ENCODE measurements at regions not wholly inside any gene's neighbourhood (a gene's known extent, or its start where the extent isn't known, plus 50 kb on each side); places are given as distances from the start of the nearest gene placed in this dataset.

DNA sequence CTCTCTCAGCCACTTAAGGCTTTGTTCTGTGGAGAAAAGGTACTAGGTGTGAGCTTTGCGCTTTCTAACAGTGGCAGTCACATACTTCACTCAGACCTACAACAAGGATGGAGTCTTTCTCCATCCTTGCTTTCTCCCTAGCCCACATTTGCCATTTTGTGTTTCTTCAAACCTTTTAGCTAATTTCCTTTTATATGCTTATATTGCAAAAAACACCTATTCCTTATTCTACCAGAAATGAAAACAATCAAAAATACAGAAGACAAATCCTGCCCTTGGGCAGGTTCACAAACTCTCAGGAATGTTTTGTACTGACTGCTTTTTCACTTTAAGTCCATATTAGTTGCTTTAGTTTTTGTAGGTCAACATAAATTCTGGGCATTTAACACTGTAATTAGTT lies 914.2 kb downstream of the SQOR start:
- no peak for DNase-seq (ENCODE audit: low read depth)

DNA sequence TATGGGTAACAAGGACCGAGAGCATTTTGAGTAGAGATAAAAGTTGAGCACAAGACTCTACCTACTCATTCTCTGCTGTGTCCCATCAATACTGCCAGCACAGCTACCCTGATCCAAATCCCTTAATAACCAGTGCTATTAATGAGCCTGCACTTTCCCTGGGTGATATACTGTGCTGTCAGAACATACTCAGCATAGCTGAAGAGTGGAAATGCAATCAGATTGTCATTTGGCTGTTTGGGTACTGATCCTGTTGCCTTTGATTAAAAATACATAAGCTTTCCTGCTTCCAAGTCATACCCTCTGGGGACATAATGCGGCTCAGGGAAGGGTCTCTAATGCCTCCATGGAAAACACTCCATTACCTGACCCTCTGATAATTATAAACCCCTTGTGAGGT lies 917.5 kb downstream of the SQOR start:
- DNase-seq (ENCODE audit: low read depth): no peak

DNA sequence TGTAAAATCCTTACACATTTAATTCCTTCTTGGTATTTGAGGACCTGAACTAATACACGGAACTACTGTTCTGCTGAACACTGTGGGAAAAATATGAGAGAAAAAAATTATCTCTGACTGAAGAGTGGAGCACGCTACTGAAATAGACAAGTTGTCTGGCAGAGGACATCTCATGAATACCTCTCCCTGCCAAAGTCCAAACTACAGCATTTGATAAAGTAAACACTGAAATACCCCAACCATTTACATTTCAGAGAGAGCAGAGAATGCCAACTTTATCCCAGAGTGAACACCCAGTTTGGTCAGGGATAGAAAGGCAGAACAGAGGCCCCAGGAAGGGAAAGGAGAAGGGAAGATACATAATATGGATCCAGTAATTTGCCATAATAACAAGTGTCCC lies 920.7 kb downstream of the SQOR start:
- DNase-seq (ENCODE audit: low read depth): no peak

DNA sequence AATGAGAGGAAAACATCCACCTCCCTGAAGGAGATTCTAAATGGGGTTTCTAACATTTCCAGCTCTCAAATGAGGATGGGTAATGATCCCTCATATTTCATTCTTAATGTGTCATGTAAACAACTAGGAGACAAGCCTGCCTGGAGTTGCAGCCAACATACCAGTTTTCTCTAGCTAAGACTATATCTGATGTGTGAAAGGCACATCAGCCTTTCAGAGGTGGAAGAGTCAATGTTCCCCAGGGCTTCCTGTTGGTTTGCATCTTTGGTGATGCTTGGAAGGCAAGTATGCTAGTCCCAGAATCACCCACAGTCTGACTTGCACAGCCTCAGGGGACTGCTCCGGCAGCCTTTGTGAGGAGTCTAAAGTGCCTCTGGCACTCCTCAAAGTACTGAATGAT lies 921.2 kb downstream of the SQOR start:
- DNase-seq (ENCODE audit: low read depth): no peak

DNA sequence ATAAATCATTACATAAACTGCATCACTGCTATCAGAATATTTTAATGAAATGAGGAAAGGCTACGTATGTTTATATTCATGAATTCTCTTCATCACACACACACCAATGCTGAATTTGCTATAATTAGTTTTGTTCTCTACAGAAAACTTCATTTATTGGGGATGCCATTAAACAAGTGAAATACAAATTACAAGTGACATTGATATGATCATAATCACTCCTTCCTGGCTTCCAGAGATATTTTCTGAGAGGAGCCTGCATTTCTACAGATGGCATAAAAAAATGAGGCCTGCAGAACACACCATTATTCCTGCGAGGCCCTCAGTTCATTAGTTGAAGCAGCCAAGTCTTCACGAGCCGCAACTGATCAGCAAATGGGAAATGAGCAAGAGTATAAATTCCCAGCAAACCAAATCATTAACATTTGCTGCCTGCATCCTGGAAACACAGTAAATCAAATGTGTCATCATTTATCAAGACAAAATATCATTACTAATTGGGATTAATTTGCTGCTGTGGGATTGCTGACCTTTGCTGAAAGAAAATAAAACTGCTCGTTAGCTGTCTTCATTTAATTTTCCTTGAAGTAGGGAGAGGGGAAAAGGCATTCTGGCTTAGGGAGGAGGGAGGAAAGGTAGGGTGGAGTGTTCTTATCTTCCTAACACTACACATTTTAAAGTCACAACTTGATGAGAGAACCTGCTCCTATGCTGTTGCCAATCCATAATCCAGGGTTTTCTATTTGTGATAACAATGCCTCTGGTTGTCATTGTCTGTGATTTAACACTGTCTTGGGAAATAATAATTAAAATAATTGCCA lies 921.9 kb downstream of the SQOR start:
- no peak for DNase-seq (ENCODE audit: low read depth)

DNA sequence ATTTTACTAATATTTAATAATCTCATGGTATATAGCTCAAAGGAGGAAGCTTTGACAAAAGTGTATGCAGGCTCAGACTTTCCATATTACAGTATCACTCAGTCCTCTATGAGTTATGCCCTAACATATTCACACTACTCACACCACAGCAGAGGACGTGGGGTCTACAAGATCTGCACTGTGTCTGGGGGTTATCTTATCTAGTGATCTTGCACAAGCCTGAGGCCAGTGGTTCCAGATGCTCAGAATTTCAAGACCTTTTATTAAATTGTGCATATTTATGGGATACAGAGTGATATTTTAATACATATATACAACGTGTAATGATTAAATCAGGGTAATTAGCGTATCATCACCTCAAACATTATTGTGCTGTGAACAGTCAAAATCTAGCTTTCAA lies 933.1 kb downstream of the SQOR start:
- DNase-seq (ENCODE audit: low read depth): no peak

DNA sequence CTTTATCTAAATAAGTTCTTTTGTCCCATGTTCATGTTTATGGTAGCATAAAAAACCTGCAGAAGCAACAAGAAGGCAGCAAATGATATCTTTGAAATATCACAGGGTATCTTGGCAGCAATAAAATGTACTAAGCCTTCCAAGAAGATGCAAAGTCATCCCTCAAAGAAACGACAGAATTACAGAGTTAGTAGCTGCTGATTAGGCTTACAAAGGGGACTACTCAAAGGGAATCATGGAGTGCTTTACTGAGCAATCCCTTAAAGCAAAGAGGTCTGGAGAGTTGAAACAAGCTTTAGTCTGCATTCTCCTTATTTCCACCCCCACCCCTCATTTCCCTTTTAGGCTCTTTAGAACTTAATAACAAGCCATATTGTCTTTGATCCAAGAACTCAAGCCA lies 935.0 kb downstream of the SQOR start:
- no peak for DNase-seq (ENCODE audit: low read depth)

DNA sequence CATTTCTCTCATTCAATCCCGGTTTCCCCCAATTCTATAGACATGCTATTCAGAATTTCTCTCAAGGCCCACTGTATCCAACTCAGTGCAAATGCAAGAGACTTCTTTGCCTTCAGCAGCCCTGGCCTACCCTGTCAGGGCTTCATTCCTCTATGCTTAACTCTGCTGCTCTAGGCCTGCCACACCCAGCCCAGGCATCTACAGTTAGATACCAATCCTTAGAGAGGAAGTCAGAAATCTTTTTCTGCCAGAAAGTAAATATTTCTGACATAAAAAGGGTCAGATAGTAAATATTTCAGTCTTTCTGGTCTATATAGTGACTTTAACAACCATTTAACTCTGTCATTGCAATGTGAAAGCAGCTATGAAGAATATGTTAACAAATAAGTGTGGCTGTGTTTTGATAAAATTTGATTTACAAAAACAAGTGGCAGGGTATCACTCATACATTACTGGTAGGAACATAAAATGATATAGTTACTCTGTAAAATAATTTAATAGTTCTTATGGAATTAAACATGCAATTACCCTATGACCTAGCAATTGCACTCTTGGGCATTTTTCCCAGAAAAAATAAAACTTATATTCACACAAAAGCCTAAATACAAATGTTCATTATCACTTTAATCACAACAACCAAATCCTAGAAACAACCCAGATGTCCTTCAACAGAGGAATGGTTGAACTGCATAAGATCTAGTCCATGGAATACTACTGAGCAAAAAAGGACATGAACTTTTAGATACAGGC lies 942.0 kb downstream of the SQOR start:
- no peak for DNase-seq (ENCODE audit: low read depth)

DNA sequence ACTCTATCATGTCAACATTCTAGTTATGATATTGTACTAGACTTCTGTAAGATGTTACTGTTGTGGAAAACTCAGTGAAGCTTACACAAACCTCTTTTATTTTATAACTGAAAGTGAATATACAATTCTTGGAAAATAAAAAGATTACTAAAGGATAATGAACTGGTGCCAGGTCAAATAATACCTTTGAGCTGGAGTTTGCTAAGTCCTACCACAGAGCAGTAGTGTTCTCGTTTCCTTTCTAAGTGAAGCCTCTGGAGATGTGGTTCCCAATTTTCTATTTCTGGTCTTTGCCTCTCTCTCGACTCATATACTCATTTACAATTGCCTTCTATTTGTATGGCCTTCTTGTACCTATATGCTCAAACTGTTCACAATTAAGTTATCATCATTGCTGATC lies 942.9 kb downstream of the SQOR start:
- DNase-seq (ENCODE audit: low read depth): no peak

DNA sequence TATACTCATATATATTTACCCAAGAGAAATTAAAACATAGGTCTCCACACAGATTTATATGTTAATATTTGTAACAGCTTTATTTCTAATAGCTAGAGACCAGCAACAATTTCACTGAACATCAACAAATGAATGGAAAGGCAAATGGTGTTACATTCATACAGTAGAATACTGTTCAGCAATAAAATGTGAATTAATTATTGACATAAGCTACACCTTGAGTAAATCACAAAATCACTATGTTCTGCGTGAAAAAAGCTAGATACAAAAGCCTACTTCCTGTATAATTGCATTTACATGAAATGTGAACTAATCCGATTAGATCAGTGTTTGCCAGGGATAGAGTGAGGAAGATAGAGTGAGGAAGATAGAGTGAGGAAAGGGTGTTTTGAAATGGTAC lies 945.7 kb downstream of the SQOR start:
- no peak for DNase-seq (ENCODE audit: low read depth)

DNA sequence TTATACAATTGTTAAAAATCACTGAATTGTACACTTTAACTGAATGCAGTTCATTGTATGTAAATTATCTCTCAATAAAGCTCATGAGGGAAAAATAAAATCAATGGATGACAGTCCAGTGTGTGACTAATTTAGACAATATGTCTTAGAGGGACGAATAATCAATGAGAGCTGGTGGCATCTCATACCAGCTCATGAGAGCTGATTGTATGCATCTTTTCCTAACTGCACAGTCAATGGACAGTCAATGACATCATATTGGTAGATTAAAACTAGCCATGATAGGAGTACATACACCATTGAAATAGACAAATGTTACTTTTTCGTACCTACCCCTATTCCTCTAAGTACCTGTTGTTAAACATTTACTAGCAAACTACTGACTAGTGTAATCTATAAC lies 946.1 kb downstream of the SQOR start:
- no peak for DNase-seq (ENCODE audit: low read depth)

DNA sequence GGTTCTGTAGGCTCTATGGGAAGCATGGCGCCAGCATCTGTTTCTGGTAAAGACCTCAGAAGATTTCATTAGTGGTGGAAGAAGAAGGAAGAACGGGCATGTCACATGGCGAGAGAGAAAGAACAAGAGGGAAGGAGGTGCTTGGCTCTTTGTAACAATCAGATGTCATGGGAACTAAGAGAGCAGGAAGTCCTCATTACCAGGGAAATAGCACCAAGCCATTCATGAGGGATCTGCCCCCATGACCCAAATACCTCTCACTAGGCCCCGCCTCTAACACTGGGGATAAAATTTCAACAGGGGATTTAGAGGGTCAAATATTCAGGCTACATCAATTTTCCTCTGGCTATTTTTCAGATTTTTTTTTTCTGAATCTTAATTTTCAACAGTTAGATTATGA lies 954.3 kb downstream of the SQOR start:
- DNase-seq (ENCODE audit: low read depth): no peak

DNA sequence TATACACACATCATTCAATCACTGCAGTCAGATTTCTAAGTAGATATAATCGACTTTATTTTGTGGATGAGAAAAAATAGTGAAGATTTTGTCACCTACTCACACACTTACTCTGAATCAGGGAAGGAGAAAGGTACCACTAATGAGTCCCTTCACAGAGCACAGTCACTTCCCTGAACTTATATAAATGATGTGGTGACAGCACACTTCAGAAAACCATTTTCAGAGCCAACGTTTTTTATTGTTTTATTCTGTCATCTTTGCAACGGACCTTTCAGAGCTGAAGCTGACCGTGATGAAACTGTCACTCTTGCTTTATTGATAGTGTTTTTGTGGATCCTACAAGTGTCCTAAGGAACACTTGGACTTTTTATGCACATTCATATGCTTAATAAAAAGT lies 956.6 kb downstream of the SQOR start:
- no peak for DNase-seq (ENCODE audit: low read depth)

DNA sequence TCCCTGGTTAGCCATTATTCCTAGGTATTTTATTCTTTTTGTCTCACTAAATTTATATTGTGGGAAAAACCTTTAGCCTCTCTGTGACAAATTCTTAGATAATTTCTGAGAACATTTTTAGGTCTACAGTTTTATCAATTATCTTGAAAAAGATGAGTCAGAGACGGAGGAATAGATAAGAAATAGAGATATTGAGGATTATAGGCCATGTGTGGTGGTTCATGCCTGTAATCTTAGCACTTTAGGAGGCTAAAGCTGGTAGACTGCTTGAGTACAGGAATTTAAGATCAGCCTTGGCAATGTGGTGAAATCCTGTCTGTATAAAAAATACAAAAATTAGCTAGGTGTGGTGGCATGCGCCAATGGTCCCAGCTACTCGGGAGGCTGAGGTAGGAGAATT lies 960.2 kb downstream of the SQOR start:
- DNase-seq (ENCODE audit: low read depth): no peak

DNA sequence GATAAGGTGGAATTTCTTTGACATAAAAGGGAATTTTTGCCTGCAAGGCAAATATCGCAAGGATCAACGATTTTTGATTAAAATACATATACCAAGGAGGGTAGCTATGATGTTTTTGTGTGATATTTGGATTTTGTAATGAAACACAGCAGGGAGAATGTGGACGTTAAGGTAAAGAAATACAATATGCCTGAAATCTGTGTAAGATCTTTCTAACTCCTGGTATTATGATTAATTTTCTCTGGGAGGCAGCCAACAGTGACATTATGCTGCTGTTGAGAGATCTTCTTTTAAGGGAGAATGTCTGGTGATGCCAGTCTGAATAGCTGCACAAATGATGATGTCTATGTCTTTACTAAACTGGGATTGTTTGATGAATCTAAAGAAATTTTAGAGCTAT lies 972.2 kb downstream of the SQOR start:
- DNase-seq (ENCODE audit: low read depth): no peak

DNA sequence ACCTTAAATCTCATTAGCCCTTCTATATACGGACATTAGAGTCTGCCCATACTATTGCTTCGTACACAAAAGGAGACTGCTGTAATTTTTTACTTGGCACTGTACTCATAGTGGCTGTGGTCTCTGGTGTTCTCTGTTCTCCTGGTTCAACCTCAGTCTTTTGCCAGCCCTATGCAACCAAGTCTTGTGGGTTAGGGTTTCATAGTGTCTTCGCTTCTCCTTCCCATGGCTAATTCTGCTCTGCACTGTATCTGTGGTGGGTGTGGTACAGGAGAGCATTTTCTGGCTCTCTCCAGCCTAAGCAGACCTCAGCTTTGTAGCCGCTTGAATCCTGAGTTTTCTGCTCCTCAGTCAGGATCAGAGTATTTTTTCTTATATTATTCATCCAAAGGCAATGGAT lies 981.2 kb downstream of the SQOR start:
- no peak for DNase-seq (ENCODE audit: low read depth)

DNA sequence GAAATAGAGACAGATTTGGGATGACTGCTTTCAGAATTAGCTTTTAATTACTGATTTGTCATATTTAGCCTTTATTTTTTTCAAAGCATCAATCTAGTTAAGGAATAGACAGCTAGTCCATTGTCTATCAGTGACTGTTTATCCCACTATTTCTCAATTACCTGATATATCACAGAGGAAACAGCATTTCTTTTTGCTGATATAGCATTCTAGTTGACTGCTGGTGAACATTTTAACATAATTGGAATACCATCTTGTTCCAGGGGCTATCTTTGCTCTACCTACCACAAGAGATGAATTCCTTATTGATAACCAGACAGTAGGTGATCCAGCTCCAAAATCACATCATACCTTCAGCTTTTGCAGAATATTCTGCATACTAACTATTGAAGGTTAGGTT lies 982.7 kb downstream of the SQOR start:
- no peak for DNase-seq (ENCODE audit: low read depth)

DNA sequence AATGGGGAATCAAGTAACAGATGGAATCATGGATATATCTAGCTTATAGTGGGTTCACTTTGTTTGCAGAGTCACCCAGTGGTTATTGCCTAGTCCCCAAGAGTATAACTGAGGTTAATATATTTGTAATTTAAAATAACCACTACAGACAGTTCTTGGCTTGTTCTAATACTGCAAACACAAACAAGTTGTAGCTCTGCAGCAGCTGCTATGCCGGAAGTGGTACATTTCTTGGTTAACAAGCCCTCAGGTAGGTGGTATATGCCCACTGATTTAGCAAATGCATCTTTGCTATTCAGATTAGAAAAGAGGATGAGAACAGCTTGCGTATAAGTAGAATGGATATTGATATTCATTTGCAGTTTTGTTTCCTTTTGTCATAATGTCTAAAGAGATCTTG lies 984.2 kb downstream of the SQOR start:
- no peak for DNase-seq (ENCODE audit: low read depth)

DNA sequence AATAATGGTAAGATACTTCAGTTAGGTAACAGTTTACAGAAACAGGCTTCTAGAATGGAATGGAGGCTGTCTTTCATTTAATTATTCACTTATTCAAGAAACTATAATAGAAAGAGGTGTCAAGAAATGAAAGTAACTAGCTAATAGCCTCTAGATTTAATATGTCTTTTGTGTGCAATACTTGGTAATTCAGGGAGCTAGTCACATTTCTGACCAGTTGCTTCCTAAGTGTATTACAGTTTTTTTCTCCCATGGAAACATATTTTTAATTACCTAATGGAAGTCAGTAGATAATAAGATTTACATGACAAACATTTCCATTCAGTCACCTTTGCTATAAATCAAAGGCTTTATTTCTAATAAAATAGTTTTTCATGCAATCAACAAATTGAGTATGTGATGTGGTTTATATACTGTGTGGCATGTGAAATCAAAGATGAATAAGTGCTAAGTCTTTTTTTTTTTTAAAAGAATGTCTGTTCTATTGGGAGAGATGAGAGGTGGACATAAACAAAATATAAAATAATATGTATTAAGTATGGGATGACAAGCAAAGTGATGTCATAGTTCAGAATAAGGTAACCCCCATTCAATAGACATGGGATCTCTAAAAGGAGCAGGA lies 985.7 kb downstream of the SQOR start:
- DNase-seq (ENCODE audit: low read depth): no peak

DNA sequence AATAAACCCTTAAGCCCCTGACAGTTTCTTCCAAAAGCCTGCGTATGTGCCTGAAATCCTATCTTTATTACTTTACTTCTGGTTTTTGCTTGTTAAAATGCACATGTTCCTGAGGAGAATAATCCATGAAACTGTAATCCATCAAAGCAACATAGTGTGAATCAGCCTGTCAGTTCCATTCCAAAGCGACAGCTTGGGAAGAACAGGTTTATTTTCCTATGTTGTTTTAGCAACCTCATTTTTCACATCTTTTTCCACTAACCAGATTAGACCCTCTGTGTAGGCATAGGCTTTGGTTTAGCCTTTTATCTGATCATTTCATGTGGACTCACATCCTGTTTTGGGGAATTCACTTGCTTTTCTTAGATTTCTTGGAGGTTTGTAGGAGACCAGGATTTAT lies 988.0 kb downstream of the SQOR start:
- no peak for DNase-seq (ENCODE audit: low read depth)

DNA sequence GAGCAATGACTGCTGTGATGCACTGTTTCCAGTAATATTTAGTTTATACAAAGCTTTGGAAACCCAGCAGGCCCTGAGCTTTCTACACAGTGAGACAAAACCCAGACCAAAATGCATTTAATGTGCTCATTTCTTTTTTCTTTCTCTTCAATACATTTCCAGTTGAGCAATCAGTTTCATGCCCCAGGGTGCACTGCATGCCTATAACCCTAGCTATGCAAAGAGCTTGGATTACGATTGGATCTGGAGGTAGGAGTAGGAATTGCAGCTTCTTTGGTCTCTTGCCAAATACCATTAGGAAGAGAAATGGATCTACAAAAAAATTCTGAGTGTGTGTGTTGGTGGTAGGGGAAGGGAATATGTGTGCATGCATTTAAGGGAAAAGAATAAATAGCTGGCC lies 1001.4 kb downstream of the SQOR start:
- DNase-seq (ENCODE audit: low read depth): no peak

DNA sequence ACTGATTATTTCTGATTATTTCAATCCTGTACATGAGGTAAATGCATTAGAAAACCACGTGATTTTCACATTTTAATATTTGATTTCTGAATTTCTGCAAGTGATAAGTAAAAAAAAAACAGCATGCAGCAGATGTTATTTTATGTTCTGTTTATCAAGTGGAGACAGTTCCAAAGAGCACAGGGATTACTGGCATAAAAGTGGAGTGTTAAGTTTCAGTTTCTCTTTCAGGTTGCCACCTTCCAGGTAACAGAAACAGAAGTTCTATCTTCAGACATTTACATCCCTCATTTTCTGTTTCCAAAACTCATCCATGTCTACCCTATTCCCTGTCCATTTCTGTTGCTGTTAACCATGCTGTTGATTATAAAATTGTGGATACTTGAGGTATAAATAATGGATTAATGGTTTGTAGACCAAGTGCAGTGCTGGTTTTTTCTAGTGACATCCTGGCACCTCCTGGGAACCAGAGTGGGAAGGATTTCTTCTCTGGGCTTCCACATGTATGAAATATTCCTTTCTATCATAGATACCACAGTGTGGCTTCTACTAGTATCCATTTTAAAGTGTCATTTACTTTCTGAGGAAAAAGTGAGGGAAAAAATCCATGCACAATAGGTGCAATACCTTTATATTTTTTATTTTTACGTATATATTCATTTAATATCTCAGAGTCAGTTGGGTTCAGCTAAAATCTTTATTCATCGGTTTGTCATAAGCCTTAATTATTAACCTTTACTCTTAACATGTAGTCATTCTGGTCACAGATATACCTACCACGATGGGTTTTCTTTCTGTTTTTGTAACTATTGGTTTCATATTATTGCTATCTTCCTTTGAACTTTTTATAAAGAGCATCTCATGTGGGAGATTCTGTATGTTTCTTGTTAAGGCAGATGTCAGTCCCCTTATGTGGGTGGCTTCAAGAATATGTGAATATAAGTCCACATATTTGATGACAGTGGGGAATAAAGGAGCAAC lies 1010.0 kb downstream of the SQOR start:
- DNase-seq (ENCODE audit: low read depth): no peak

All from activated T-helper 9 cell treated with anti-CD3 and anti-CD28 coated beads, Interleukin-2, amount 50 U/mL, for 16 hours (primary cell).